Right cardiac atrium (tissue), 5 donors: ENCODE measurements at regions not wholly inside any gene's neighbourhood (a gene's known extent, or its start where the extent isn't known, plus 50 kb on each side); places are given as distances from the start of the nearest gene placed in this dataset.
"Not testable (repeated sequence)": the region's sequence is repeated elsewhere in the genome, so short reads cannot be mapped to it uniquely, and the experiment has no call there.

Experiments
- ATAC-seq, 2 donors: fragments of 200-7000 bp; cut with Tn5 transposase; one replicate each; pipeline versions ENCODE4 v1.8.0 to v1.9.1; 2020; ENCODE audit warnings: moderate library complexity in 2 of 2, mild to moderate bottlenecking in 1 of 2
- DNase-seq, 3 donors: peaks; one replicate each; pipeline ENCODE4 v3.0.0-alpha.2; 2020
- H3K27ac ChIP-seq: one replicate; pipeline ENCODE4 v1.5.1; 2013; ENCODE audit warnings: mild to moderate bottlenecking, low read length, control low read depth, moderate library complexity
- H3K27me3 ChIP-seq: one replicate; pipeline ENCODE4 v1.6.1; 2013; ENCODE audit not compliant: control insufficient read depth, insufficient read depth
- H3K4me1 ChIP-seq: one replicate; pipeline ENCODE4 v1.6.1; 2013; ENCODE audit warnings: low read length; ENCODE audit not compliant: control insufficient read depth, insufficient read depth
- H3K4me3 ChIP-seq: one replicate; pipeline ENCODE4 v1.5.1; 2013; ENCODE audit warnings: low read length, control low read depth
- H3K9me3 ChIP-seq: one replicate; pipeline ENCODE4 v1.6.1; 2013; ENCODE audit warnings: low read length; ENCODE audit not compliant: control insufficient read depth
- WGBS: extraction: QIAGEN DNeasy Blood & Tissue Kit; methylation state at CpG from one replicate; pipeline ENCODE4 v1.1.7; 2013; 5-methylcytosine and 5-hydroxymethylcytosine counted together
- intact Hi-C, 4 donors: fragments of 100-400 bp; cut with DNase I; formaldehyde crosslinking; loops; one replicate each; pipeline versions ENCODE4 v1.11.0 to v1.14.0; 2022 to 2023
- donor health status: healthy with polysubstance abuse.
- donor health status: DM: no; HTN: yes; CAD: no.
- donor health status: DM: no; HTN: no; CAD: no.
- donor health status: DM: no; HTN: yes; CAD: no; lungs with severe emphysema.
- donor health status: DM: yes; HTN: yes; CAD: no.

DNA sequence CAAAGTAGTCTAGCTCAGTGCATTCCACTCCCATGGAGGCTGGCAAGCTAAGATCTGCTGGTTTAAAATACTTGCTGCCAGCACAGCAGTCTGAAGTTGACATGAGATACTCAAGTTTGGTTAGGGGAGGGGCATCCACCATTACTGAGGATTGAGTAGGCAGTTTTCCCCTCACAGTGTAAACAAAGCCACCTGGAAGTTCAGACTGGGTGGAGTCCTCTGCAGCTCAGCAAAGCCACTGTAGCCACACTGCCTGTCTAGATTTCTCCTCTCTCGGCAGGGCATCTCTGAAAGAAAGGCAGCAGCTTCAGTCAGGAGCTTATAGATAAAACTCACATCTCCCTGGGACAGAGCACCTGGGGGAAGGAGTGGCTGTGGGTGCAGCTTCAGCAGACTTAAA, 377.4 kb upstream of the PRR20A start:
- DNase-seq, H3K27me3 ChIP-seq, H3K4me1 ChIP-seq, intact Hi-C loops, H3K9me3 ChIP-seq, ATAC-seq, H3K4me3 ChIP-seq, H3K27ac ChIP-seq: not testable (repeated sequence)
- WGBS: 81% methylated on average over 1 of the region's 1 CpG

GRCh38 chr13:56773148-56773547, 367.6 kb upstream of the PRR20A start:
- no peak for ATAC-seq
- Histone ChIP-seq H3K27ac (no peak overlapping the region), H3K4me1 (no peaks in the 10 kb centered on the region), H3K27me3 (no peaks in the 10 kb centered on the region), H3K4me3 (no peak overlapping the region), H3K9me3 (no peaks in the 10 kb centered on the region)
- 59% methylated on average over 4 of the region's 4 CpGs for WGBS
- intact Hi-C loops: no loop called here
- DNase-seq: no peak

DNA sequence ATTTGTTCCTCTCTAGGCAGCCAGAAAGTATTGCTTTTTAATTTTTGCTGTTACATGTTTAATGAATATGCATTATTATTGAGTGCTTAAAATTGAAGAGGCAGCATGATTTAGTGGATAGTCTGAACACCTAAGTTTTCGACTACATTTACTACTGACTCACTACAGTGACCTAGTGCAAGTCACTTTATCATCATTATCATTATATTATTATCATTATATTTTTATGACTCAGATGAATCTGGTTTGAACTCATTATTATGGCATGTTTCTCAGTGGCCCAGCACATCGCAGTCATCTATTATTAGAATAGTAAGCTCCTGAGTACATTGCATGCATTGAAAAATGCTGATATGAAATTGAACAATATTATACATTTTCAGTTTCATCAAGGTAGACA, 351.2 kb upstream of the PRR20A start:
- Histone ChIP-seq H3K27ac (no peak overlapping the region), H3K9me3 (no peaks in the 10 kb centered on the region), H3K4me1 (no peaks in the 10 kb centered on the region), H3K4me3 (no peak overlapping the region), H3K27me3 (no peaks in the 10 kb centered on the region)
- ATAC-seq: no peak
- WGBS: 83% methylated on average over 2 of the region's 2 CpGs
- intact Hi-C loops: no loop called here
- no peak for DNase-seq

DNA sequence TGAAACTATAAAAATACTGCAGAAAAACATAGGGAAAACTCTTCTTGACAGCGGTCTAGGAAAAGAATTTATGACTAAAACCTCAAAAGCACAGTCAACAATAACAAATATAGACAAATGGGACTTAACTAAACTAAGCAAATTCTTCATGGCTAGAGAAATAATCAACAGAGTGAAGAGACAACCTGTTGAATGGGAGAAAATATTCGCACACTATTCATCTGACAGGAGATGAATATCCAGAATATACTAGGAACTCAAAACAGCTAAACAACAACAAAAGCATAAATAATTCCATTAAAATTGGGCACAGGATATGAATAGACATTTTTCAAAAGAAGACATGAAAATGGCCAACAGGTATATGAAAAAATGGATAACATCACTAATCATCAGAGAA, 303.6 kb upstream of the PRR20A start:
- no peaks in the 10 kb centered on the region for H3K4me1 ChIP-seq
- DNase-seq (no peak), ATAC-seq (no peak)
- no peak overlapping the region for H3K27ac ChIP-seq
- WGBS: 95% methylated on average over 2 of the region's 2 CpGs
- intact Hi-C loops: no loop called here
- no peak overlapping the region for H3K4me3 ChIP-seq
- H3K9me3 ChIP-seq: no peaks in the 10 kb centered on the region
- H3K27me3 ChIP-seq: no peaks in the 10 kb centered on the region

DNA sequence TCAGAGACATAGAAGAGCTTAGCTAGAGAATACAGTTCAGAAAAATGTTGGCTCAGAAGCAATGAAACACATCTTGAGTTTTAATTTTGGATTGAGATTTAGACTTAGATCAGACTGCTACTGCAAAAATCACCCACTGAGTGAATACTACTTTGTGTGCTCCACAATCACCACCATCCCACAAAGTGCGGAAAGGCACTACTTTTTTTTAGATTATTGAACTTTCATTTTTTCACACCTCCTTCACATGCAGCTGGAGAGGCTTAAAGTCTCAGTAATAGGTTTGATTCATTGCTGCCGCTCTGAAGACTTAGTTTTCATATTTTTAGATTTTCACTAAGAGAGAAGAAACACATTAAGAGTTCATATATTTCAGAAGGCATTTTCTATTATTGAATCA, 289.9 kb upstream of the PRR20A start:
- WGBS: 91% methylated on average over 2 of the region's 2 CpGs
- intact Hi-C loops: no loop called here
- ATAC-seq: no peak

GRCh38 chr13:56861476-56861875, 279.2 kb upstream of the PRR20A start:
- Histone ChIP-seq H3K4me3 (no peak overlapping the region), H3K27ac (no peak overlapping the region), H3K27me3 (no peaks in the 10 kb centered on the region), H3K9me3 (no peaks in the 10 kb centered on the region), H3K4me1 (no peaks in the 10 kb centered on the region)
- intact Hi-C loops: no loop called here
- no peak for DNase-seq
- ATAC-seq: no peak
- 40% methylated on average over 2 of the region's 2 CpGs for WGBS

More for the DNA sequence above, 289.9 kb upstream of the PRR20A start:
- Histone ChIP-seq H3K4me3 (no peak overlapping the region), H3K4me1 (no peaks in the 10 kb centered on the region), H3K27me3 (no peaks in the 10 kb centered on the region), H3K27ac (no peak overlapping the region), H3K9me3 (no peaks in the 10 kb centered on the region)
- DNase-seq: no peak

DNA sequence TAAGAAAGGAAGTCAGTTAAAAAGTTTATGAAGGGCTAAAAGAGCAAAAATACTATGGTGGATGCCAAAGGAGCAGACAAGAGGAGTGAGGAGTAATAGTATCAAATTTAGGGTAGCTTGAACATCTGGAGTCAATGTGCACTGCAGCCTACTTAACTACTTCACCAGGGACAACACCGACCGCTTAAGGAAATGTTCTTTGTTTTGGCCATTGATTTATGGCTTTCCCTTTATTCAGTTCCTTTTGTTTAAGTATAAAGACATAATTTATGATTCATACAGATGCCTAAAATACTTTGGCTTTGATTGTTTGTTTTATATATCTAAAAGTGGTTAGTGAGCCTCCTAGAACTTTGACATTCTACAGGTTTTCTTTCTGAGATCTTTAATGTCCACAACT, 276.3 kb upstream of the PRR20A start:
- intact Hi-C loops: no loop called here
- 48% methylated on average over 2 of the region's 2 CpGs for whole genome bisulfite sequencing

DNA sequence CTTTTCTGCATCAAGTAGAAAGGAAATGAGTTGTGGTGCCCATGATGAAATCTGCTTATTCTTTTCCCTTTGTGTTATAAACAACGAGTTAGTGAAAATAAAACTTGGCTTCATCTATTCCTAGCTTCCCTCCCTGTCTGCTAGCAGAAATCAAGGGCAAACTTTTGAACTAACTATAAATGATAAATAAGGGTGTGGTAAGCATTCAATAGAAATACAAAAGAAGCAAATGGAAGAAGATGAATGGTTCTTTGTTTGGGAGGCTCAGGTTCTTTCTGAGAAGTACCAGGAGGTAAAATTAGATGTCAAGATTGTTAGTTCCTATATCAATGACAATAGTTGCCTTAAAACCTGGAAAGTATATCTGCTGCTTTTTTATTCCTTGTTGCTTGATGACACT, 275.3 kb upstream of the PRR20A start:
- no peak for ATAC-seq
- no peak overlapping the region for H3K27ac ChIP-seq
- 41% methylated on average over 1 of the region's 1 CpG for WGBS
- intact Hi-C loops: no loop called here
- H3K27me3 ChIP-seq: no peaks in the 10 kb centered on the region
- no peak overlapping the region for H3K4me3 ChIP-seq
- H3K9me3 ChIP-seq: no peaks in the 10 kb centered on the region
- DNase-seq: no peak
- H3K4me1 ChIP-seq: no peaks in the 10 kb centered on the region

More for the DNA sequence above, 276.3 kb upstream of the PRR20A start:
- DNase-seq: no peak
- Histone ChIP-seq H3K27ac (no peak overlapping the region), H3K9me3 (no peaks in the 10 kb centered on the region), H3K4me1 (no peaks in the 10 kb centered on the region), H3K27me3 (no peaks in the 10 kb centered on the region), H3K4me3 (no peak overlapping the region)
- no peak for ATAC-seq

- H3K27ac ChIP-seq: no peak overlapping the region
- ATAC-seq (no peak), DNase-seq (no peak)
- H3K4me3 ChIP-seq: no peak overlapping the region
- WGBS: 89% methylated on average over 4 of the region's 4 CpGs
- H3K27me3 ChIP-seq: no peaks in the 10 kb centered on the region
- intact Hi-C loops: no loop called here
- H3K4me1 ChIP-seq: no peaks in the 10 kb centered on the region
- H3K9me3 ChIP-seq: no peaks in the 10 kb centered on the region
Observed at GRCh38 chr13:56869671-56870070, 271.0 kb upstream of the PRR20A start.

DNA sequence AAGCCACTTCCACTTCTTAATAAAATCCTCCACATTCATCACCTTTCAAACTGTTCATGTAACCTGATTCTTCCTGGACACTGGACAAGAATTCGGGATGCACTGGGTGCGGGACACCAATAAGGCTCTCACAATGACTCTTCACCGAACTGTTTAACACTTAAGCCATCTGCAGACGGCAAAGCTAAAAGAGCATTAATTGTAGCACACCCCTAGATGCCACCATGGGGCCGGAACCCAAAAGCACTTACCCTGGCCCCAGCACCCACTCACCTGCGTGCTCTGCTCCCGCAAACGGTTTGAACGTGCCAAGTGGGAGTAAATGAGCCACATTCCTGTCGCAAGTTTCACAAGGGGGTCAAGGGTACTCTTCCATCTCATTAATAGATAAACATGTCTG, 254.3 kb upstream of the PRR20A start:
- ATAC-seq: no peak
- Histone ChIP-seq H3K4me1 (no peaks in the 10 kb centered on the region), H3K9me3 (no peaks in the 10 kb centered on the region), H3K27me3 (no peaks in the 10 kb centered on the region), H3K4me3 (no peak overlapping the region), H3K27ac (no peak overlapping the region)
- intact Hi-C loops: no loop called here
- DNase-seq: no peak
- 81% methylated on average over 10 of the region's 10 CpGs for WGBS

GRCh38 chr13:56888455-56888854, 252.3 kb upstream of the PRR20A start:
- intact Hi-C loops: no loop called here
- Histone ChIP-seq H3K4me3 (no peak overlapping the region), H3K9me3 (no peaks in the 10 kb centered on the region), H3K27ac (no peak overlapping the region), H3K27me3 (no peaks in the 10 kb centered on the region), H3K4me1 (no peaks in the 10 kb centered on the region)
- WGBS: 95% methylated on average over 2 of the region's 2 CpGs
- DNase-seq (no peak), ATAC-seq (no peak)

DNA sequence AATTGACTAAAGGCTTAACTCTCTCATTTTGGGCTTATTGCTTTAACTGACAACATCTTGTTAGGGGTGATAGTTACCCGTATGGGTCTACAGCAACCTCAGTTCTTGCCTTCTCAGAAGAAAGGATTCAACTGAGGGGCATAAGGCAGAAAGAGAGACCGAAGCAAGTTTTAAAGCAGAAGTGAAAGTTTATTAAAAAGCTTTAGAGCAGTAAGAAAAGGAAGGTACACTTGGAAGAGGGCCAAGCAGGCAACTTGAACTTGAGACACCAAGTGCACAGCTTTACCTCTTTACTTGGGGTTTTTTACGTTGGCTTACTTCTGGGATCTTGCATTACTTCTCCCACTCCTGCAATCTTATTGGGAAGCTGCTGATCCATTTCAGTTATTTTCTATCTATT, 246.9 kb upstream of the PRR20A start:
- ATAC-seq: no peak
- intact Hi-C loops: no loop called here
- H3K27me3 ChIP-seq: no peaks in the 10 kb centered on the region
- 86% methylated on average over 3 of the region's 3 CpGs for WGBS
- DNase-seq: no peak
- H3K4me3 ChIP-seq: no peak overlapping the region
- H3K9me3 ChIP-seq: no peaks in the 10 kb centered on the region
- H3K27ac ChIP-seq: no peak overlapping the region
- H3K4me1 ChIP-seq: no peaks in the 10 kb centered on the region
